HG02885 (cell line): ENCODE measurements at regions not wholly inside any gene's neighbourhood (a gene's known extent, or its start where the extent isn't known, plus 50 kb on each side); places are given as distances from the start of the nearest gene placed in this dataset.
"Not testable (repeated sequence)": the region's sequence is repeated elsewhere in the genome, so short reads cannot be mapped to it uniquely, and the experiment has no call there.

Experiments used
- ATAC-seq: cut with Tn5 transposase; IDR thresholded peaks from one replicate; pipeline ENCODE4 v1.9.1; 2021; ENCODE audit warnings: mild to moderate bottlenecking; ENCODE audit not compliant: unreplicated experiment, poor library complexity

DNA sequence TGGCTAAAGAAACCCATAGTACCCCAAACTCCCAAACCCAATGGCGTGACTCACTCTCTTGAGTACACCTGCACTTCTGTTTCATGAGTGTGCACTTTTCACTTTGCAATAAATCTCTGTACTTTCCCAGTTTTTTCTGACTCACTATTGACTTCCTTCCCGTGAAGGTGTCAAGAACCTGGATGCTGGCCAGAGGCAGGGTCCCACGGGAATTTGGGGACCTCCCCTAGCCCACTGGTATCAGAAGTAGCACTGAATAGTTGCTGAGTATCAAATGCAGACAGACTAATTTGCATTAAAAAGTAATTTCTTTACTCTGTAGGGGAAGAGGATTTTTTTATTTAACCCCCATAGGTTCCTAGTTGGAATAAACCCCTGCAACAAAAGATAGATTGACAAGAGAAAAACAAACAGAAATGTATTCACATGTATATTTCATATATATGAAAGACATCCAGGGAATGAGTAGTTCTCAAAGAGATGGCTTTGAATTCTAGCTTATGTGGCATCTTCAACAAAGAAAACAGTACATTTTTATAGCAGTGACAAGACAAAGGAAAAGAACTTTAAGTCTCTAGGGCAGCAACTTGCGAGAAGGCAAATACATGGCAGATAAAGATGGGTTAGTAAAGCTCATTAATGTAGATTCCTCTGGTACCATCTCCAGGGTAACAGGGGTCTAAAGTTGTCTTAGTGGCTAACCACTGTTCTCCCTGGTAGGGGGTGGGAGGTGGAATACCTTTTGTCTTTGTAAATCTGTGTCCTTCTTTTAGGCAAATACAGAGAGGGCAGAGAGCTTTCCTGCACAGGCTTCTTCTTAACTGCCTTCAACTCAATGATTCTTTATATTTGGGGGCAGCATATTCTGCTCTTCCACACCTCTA, 385.5 kb upstream of the PDZRN3 start:
- no peak for ATAC-seq

DNA sequence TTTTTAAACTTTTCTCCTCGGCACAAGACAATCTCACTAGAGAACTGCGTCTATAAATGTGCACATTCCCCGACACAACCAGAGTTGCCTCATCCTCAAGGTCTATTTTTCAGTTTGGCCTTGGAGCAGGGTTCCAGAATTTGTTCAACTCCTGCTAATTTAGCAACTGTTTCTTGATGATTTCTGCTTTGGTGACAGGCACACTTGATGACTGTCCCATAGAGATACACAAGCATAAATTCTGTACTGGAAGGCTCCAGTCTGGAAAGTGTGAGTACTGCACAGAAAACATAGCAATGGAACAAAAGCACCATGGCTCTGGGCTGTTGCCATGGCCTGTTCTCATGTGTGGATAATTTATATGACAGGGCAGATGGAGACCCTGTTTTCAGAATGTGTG, 379.6 kb upstream of the PDZRN3 start:
- ATAC-seq = no peak

DNA sequence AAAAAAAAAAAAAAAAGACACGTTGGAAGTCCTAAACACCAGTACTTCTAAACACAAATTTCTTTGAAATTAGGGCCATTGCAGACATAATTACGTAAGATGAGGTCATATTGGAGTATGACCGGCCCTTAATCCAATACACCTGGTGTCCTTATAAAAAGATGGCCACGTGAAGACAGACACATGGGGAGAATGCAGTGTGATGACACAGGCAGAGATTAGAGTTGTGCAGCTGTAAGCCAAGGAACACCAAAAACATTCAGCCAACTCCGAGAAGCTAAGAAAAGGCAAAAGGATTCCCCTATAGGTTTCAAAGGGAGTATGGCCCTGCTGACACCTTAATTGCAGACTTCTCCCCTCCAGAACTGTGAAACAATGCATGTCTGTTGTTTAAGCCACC, 379.0 kb upstream of the PDZRN3 start:
- ATAC-seq = no peak

DNA sequence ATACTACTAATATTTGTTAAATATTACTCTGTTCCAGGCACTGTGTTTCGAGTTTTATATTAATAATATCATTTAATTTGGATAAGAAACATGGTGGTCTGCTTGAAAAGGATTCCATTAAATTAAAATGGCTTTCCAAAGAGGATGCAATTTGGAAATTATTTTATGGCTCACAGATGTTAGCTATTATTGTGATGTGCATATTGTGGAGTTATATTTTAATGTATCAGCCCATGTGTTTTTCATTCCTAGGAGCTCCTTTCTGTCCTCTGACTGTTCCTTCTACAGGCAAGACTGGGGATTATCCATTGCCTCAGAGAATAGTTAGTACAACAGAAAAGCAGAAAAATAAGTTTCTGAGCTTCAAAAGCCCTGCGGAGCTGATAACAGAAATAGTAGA, 376.7 kb upstream of the PDZRN3 start:
- no peak for ATAC-seq

DNA sequence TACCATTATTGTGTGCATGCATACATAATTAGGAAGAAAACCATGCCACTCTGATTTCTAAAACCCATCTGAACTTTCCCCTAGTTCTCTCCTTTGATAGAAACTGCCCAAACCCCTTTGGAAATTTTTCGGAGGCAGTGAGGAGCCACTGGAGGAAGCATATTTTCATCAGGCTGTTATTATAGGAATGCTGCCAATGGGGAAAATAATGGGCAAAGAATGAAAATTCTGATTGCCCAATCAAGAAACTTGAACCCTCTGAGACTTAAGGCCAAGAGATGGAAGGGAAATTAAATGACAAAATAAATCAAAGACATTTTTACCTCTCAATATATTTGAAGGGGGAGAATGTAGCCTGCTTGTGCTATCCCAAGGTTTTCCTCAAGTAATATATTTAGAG, 376.0 kb upstream of the PDZRN3 start:
- ATAC-seq = no peak

DNA sequence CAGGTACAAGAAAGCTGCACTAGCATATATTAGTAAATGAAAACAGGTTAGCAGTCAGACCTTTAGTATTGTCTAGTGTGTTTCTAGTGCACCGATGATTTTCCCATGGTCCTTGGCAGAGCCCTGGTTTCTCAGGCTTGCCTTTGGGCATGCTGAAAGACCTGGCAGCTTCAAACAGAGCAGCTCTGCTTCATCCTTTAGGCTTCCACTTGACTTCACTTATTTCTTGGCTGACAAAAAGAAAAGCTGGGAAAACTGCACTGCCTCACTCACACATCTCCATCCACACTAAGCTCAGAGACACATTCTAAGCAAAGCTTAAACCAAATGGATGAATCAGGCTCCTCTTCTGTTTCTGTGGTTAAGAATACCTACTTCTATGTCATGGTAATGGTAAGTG, 374.8 kb upstream of the PDZRN3 start:
- ATAC-seq = no peak

DNA sequence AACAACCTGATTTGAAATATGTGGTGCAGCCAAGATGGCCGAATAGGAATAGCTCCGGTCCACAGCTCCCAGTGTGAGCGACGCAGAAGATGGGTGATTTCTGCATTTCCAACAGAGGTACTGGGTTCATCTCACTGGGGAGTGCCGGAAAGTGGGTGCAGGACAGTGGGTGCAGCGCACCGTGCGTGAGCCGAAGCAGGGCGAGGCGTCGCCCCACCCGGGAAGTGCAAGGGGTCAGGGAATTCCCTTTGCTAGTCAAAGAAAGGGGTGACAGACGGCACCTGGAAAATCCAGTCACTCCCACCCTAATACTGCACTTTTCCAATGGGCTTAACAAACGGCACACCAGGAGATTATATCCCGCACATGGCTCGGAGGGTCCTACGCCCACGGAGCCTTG, 365.9 kb upstream of the PDZRN3 start:
- ATAC-seq = not testable (repeated sequence)

DNA sequence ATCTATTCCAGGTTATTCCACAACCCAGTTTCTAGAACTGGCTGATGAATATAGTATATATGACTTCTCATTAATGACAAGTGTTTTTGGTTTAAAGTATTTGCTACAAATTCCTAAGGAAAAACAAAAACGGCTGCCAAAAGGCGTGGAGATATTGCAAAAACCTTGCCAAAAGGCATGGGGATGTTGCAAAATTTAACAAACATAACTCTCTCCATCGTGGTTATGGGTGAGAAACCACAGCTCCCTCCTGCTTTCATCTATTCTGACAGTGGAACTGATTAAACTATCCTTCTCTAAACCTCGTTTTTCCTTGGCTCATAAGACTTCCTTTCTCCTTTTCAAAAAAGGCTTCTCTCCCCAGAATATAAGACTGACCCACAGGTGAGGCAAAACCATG, 342.0 kb upstream of the PDZRN3 start:
- no peak for ATAC-seq

DNA sequence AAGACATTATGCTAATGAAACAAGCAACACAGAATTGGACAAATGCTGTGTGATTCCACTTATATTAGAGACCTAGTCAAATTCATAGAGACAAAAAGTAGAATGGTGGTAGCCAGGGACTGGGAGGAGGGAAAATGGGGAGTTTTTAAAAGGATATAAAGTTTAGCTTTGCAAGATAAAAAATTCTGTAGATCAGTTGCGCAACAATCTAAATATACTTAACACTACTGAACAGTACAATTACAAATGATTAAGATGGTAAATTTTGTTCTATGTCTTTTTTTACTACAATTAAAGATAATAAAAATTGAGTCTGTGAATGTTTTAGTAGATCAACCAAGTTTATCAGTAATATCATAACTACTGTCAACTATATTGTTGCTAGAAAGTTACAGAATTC, 340.1 kb upstream of the PDZRN3 start:
- no peak for ATAC-seq

DNA sequence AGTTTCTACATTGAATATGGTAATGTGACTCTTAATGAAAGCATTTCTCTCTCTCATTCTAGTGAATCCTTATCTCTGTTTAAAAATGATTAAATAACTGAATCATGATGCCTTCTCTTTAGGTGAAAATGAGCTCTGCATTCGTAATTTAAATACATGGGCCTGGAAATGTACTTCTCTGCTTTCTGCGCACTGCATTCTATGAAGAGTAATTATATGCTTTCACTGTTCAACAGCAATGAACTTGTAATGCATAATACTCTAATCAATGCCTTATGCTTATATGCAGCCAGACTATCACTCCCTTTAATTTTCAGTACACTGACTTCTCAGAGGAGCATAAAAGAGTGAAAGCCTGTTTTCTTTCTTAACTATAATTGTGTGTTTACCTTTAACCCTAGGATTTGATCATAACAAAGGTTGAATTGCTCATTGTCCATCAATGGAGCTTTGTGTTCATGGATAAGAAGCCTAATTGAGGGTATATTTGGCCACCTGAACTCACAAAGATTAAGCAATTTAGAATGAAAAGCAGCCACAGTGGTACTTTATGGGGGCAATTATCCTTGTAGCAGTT, 330.8 kb upstream of the PDZRN3 start:
- no peak for ATAC-seq

DNA sequence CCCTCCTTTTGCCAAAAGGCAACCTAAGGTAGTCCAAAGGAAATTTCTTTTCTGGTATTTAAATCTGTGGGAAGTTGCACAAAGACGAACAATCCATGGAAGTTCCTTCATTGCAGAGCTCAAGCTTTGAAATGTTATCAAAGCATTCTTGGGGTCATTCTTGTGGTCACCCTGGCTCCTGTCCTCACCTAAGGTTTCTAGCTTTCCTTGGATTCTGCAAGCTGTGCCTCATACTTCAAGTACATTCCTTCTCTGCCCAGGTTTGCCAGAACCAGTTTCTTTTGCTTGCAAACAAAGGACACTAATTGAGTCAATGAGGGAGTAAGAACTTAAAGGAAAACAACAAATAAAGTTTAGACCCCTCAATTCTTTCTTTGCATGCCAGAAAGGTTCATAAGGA, 329.8 kb upstream of the PDZRN3 start:
- ATAC-seq = no peak

DNA sequence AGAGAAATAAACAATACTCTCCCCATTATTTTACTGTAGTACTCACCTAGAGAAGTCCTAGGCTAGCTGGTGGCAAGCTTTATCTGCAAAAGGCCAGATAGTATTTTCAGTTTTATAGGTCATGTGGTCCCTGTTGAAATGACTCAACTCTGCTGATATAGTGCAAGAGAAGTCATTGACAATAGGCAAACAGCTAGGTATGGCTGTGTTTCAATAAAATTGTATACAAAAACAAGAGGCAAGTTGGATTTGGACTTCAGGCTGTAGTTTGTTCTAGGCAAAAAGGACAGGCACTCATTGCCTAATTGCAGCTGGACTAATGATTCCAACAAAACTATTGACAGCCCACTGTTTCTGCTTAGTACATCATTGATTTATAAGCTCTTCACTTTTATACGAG, 328.0 kb upstream of the PDZRN3 start:
- ATAC-seq = no peak

DNA sequence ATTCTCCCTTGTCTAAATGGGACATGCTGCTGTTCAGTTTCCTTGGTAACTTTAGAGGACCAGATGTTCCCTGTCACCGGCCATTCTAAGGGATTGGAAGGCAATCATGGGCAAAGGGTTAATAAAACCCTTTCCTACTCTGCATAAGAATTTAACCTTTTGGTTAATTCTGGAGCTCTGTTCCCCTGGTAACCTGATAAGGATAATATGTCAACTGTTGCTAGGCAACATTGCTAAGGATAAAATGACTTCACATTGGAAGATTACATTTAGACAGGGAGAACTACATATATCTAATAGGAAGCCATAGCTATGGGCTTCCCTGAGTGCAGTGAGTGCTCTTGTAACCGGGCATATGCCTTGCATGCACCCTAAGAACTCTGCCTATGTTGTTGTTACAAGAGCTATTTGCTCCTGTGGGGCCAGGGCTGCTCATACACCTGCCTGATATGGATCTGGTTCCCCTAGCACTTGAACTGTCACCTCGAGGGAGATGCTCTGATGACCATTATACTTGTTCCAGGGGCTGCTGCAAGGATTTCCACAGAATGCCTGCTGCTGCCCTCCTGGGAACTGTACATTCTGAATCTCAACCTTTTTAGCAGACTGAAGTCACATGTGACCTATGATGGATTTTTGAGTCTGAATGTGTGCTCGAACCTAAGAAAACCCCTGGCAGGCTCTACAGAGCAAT, 326.3 kb upstream of the PDZRN3 start:
- ATAC-seq = no peak

DNA sequence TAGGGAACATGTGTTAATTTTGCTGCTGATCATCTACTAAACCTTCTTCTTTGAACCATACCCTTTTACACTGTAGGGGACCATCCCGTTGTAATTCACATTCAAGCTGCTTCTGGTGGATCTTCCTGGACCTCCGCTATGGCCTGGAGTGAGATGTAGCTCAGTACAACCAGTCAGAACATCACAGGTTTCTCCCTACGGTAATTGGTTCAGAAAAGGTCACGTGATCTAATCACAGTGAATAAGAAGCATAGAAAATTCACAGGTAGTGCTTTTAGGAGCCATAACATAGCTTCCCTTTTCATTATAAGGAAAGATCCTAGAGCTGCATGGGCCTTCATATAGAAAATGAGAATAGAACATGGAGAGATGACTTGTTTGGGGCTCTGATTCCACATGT, 320.8 kb upstream of the PDZRN3 start:
- ATAC-seq = no peak

DNA sequence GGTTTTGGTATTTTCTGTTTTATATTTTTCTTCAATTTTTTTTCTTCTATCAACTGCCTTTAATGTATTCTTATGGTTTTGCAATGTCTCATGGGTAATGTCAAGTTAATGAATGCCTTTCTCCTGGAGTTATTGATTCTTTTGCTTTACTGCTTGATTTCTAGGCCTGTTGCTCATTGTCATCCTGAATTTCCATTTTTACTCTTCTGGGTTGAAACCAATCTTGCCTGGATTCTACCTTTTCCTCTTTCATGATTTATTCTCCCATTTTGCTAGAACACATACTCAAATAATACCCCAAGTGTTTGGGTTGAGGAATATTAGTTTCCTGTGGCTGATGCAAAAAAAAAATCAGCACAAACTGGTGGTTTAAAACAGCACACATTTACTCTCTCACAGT, 315.2 kb upstream of the PDZRN3 start:
- no peak for ATAC-seq

DNA sequence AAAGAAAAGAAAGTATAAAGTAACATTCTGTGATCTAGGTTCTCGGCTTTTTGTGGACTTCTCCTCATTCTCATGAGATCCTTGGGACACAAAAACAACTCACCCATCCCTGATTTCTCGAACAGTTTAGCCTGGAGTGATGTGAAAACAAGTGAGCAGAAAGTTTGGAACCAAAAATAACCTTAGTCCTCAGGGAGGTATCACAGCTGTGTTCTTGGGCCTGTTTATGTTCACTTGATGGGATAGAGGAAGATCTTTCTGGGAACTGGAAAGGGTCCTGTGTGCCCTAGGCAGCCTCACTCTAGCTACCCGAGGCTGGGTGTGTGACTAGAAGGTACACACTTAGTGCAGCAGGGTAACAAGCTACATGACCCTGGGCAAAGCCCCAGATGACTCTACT, 308.8 kb upstream of the PDZRN3 start:
- no peak for ATAC-seq

DNA sequence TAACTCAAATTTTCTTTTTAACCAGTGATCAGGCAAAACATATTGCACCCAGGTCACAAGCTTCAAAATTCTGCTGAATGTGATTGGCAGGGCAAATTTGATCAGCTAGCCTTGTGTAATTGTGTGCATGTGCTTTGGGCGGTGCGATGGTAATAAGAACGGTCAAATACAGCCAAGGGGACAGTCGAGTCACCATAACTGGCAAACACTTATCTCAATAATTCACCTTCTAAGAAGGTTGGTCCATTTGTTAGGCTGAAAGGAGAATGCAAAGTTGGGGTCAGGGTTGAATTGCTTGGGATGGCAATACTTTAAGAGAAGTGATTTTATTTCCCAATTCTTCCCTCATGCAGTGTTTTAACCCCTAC, 302.4 kb upstream of the PDZRN3 start:
- ATAC-seq = no peak

DNA sequence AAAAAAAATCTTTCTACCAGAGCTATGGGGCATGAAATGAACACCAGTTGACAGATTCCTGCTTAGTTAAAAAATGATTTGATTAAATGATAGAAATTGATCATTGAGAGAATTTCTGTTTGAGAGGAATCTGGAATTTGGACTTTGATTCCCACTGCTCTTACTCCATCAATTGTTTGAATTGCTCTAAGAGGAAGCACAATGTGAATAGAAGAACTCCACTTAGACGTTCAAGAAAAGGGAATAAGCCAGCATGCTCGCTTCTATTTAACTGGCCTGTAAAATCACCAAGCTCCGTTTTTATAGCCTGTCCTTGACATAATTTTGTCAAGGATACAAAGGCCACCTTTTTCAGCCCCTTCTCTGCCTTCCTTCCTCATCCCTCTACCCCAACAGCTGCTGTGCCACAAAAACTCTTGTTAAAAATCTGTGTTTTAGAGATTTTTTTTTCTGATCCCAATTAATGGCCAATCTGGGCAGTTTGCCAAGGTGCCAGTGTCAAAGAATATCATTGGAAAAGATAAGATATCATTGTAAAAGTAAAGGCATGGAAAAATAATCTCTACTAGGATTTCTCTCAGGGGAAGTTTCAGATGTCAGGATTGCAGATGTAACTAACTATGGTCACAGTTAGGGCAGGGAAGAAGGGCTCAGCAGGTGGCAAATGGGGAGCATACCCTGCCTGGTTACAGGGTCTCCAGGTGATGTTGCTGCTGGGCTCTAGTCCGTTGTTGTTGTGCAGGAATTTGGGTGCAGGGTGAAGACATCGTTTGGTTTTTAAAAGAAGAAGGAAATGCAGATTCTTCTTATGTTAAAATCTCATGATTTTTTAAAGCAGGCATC, 301.8 kb upstream of the PDZRN3 start:
- no peak for ATAC-seq

DNA sequence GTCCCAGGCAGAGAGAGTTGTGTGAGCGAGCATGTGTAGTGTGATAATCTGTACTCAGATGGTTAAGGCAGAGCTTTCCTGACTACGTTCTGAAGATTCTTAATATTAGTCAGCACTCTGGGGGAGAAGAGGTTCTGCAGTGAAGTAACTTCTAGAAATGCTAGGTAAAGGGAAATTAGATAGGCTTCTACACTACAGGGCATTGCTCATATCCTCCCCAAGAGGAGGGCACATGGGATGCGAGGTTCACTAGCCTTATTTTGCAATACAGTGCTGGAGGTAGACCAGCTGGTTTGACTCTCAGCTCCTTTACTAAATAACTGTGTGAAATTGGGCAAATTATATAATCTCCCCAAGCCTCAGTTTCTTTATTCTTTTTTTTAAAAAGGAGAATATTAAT, 300.3 kb upstream of the PDZRN3 start:
- no peak for ATAC-seq

DNA sequence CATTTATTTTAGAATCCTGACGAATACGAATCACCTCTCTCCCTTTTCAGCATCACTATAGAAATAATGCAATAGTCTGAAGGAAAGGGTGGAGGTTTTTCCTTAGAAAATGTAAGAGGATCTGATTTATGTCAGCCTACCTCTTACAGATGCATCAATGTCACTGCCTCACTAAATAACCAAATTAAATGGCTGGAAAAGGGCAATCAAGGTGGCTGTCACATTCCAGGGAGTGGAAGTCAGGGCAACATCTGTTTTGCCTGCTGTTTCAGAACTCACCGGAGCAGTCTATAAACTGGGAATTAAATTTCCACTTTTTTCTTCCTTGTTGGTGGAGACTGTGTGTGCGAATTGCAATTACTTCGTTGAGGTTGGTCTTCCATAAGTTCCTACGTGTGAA, 299.3 kb upstream of the PDZRN3 start:
- ATAC-seq = no peak

DNA sequence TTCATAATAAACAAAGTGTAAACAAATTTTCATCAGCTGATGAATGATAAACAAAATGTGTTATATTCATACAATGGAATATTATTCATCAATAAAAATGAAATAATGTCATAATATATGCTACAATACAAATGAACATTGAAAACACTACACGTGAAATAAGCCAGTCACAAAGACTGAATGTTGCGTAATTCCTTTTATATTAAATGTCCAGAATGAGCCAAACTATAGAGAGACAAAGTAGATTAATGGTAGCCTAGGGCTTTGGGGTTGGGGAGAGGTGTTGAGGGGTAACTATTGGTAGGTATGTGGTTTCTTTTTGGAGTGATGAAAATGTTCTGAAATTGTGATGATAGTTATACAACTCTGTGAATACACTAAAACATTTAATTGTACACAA, 292.9 kb upstream of the PDZRN3 start:
- no peak for ATAC-seq
